IPS-18c (cell line): ENCODE measurements at regions not wholly inside any gene's neighbourhood (a gene's known extent, or its start where the extent isn't known, plus 50 kb on each side); places are given as distances from the start of the nearest gene placed in this dataset.
"Not testable (repeated sequence)": the region's sequence is repeated elsewhere in the genome, so short reads cannot be mapped to it uniquely, and the experiment has no call there.

Source experiments
- H3K4me3 ChIP-seq: 2 replicates; pipeline ENCODE4 v1.7.0; 2013; ENCODE audit warnings: low read depth, mild to moderate bottlenecking, low read length, moderate library complexity; ENCODE audit not compliant: insufficient read depth
- H3K9me3 ChIP-seq: one replicate; pipeline ENCODE4 v1.6.1; 2013; ENCODE audit warnings: mild to moderate bottlenecking, low read length, moderate library complexity; ENCODE audit not compliant: control insufficient read depth, insufficient read depth

GRCh38 chr4:94115687-94116086 is 92.0 kb upstream of the SMARCAD1 start:
- H3K9me3 ChIP-seq, result no peaks in the 10 kb centered on the region

GRCh38 chr4:94116842-94117241 is 90.8 kb upstream of the SMARCAD1 start:
- Histone ChIP-seq H3K4me3 (no peak overlapping the region), H3K9me3 (no peaks in the 10 kb centered on the region)

More at GRCh38 chr4:94115687-94116086, 92.0 kb upstream of the SMARCAD1 start:
- no peak overlapping the region for H3K4me3 ChIP-seq

DNA sequence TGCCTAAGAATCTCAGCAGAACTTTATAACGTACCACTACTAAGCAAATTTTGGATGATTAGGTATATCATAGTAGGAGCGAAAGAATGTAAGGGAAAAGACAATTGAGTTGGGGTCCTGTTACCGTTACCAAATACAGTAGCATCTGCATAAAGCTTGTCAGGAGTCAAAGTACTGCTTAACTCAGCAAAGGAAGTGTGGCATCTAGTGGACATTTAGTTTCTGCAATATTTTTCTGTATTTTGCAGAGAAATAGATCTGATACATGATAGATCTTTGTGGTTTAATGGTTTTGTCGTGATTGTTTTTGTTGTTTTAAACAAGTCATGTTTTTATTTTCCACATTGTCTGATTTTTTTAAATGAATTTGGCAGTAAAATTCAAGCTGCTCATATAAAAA is 81.0 kb upstream of the SMARCAD1 start:
- no peaks in the 10 kb centered on the region for H3K9me3 ChIP-seq
- no peak overlapping the region for H3K4me3 ChIP-seq

DNA sequence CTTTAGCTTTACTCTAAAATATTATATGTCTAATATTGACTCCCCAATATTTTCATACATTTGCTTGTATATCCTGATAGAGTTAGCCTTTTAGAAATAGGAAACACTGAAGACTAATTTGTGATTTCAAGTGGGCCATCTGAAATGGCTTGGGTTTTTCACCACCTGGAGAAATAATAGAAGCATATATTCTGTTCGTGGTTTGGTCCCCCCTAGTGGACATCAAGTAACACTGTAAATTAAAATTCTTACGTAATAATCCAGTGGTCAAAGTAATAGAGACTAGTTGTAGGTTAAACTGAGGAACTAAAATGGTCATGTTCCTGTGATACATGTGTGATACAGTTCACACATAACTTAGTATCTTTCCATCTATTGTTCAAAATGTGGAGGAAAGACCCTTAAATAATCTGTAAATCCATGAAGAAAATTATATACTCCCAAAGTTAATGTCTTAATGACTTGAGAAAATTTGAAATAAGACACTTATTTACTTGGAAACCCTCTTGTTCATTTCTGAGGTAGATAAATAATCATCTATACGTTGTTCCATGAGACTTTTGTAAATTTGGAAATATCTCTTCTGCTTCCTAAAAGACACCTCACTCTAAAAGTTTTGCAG is 79.8 kb upstream of the SMARCAD1 start:
- Histone ChIP-seq H3K9me3 (peaks cover 2% of the 10 kb centered on the region), H3K4me3 (no peak overlapping the region)

GRCh38 chr4:94131212-94131611 is 76.5 kb upstream of the SMARCAD1 start:
- H3K4me3 ChIP-seq, result no peak overlapping the region
- peaks cover 2% of the 10 kb centered on the region for H3K9me3 ChIP-seq

DNA sequence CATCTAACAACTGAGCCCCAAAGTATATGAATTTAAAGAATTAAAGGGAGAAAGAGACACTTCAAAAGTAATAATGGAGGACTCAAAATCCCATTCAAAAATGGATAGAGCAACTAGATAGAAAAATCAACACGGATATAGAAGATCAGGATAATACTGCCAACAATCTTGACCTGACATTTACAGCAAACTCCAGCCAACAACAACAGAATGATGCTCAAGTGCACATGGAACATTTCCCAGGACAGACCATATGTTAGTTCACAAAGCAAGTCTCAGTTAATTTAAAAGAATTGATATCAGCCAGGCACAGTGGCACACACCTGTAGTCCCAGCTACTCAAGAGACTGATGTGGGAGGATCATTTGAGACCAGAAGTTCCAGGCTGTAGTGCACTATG is 72.0 kb upstream of the SMARCAD1 start:
- peaks cover 2% of the 10 kb centered on the region for H3K9me3 ChIP-seq
- H3K4me3 ChIP-seq, result no peak overlapping the region

GRCh38 chr4:94139931-94140612 is 67.6 kb upstream of the SMARCAD1 start:
- Histone ChIP-seq H3K9me3 (no peaks in the 10 kb centered on the region), H3K4me3 (no peak overlapping the region)

GRCh38 chr4:94141001-94141400 is 66.7 kb upstream of the SMARCAD1 start:
- Histone ChIP-seq H3K4me3 (no peak overlapping the region), H3K9me3 (no peaks in the 10 kb centered on the region)

DNA sequence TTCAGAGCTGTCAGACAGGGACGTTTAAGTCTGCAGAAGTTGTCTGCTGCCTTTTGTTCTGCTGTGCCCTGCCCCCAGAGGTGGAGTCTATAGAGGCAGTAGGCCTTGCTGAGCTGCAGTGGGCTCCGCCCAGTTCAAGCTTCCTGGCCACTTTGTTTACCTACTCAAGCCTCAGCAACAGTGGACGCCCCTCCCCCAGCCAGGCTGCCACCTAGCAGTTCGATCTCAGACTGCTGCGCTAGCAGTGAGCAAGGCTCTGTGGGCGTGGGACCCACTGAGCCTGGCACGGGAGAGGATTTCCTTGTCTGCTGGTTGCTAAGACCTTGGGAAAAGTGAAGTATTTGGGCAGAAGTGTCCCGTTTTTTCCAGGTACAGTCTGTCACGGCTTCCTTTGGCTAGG is 59.6 kb upstream of the SMARCAD1 start:
- peak overlapping the region; percentile 43 for H3K4me3 ChIP-seq

DNA sequence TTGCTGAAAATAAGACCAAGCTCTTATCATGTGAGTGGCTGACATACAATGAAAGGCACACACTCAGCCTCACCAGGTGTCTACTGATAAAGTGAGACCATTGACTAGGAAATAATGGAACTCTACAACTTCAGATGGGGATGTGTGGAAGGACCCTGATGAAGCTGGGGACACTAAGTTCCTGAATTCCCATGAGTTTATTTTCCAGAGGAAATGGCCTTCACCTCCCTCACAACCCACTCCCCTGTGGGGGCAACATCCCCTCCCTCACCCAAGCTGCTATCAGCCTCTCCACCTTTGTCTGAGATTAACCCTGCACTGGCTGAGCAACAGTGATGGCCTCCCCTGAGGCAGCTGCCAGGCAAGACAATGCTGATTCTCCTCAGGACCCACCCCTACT is 55.2 kb upstream of the SMARCAD1 start:
- no peaks in the 10 kb centered on the region for H3K9me3 ChIP-seq
- no peak overlapping the region for H3K4me3 ChIP-seq

More for the DNA sequence above, 59.6 kb upstream of the SMARCAD1 start:
- H3K9me3 ChIP-seq, result not testable (repeated sequence)

- H3K4me3 ChIP-seq, H3K9me3 ChIP-seq: not testable (repeated sequence)
Measured at GRCh38 chr4:94155404-94155803, 52.3 kb upstream of the SMARCAD1 start.

GRCh38 chr4:94156826-94157225 is 50.8 kb upstream of the SMARCAD1 start:
- no peaks in the 10 kb centered on the region for H3K9me3 ChIP-seq

More at GRCh38 chr4:94156826-94157225, 50.8 kb upstream of the SMARCAD1 start:
- H3K4me3 ChIP-seq, result no peak overlapping the region
